H1 (cell line): ENCODE measurements at regions not wholly inside any gene's neighbourhood (a gene's known extent, or its start where the extent isn't known, plus 50 kb on each side); places are given as distances from the start of the nearest gene placed in this dataset.

Experiments
- CBX5 ChIP-seq: fragments of 300-800, 300-1000 bp; sonication (generic); IDR thresholded peaks from 2 replicates; pipeline ENCODE4 v1.7.1; 2016; ENCODE audit warnings: antibody characterized with exemption, low read length, low read depth
- CHD1 ChIP-seq: IDR thresholded peaks from 2 replicates; pipeline ENCODE4 v1.6.1; 2012; ENCODE audit warnings: low read depth, low read length, improper control_type of control experiment
- CTBP2 ChIP-seq: IDR thresholded peaks from 2 replicates; pipeline ENCODE4 v1.7.0; 2011; ENCODE audit warnings: borderline replicate concordance, mild to moderate bottlenecking, moderate library complexity, mixed read lengths, low read length; ENCODE audit not compliant: insufficient read depth, insufficient read length
- KDM4A ChIP-seq: IDR thresholded peaks from one replicate; pipeline ENCODE4 v1.7.1; 2012; ENCODE audit warnings: low read depth, mild to moderate bottlenecking, moderate library complexity, low read length, inconsistent platforms; ENCODE audit not compliant: severe bottlenecking
- NRF1 ChIP-seq: IDR thresholded peaks from 2 replicates; pipeline ENCODE4 v1.6.1; 2011; ENCODE audit warnings: mild to moderate bottlenecking, low read depth, low read length, improper control_type of control experiment
- RFX5 ChIP-seq: IDR thresholded peaks from 2 replicates; pipeline ENCODE4 v1.6.1; 2011; ENCODE audit warnings: low read depth, low read length, improper control_type of control experiment, borderline replicate concordance
- SIN3A ChIP-seq, 2 experiments: IDR thresholded peaks in 1 of 2; conservative IDR thresholded peaks in 1 of 2; 2 replicates each; pipeline ENCODE4 v1.6.1; 2011 to 2012; ENCODE audit warnings: low read length in 2 of 2, improper control_type of control experiment in 1 of 2, low read depth in 1 of 2, mild to moderate bottlenecking in 1 of 2
- SIX5 ChIP-seq: IDR thresholded peaks from 2 replicates; pipeline ENCODE4 v1.6.1; 2011; ENCODE audit warnings: mild to moderate bottlenecking, low read depth, low read length
- SP1 ChIP-seq: IDR thresholded peaks from 2 replicates; pipeline ENCODE4 v1.6.1; 2011; ENCODE audit warnings: low read depth, low read length
- SP4 ChIP-seq: IDR thresholded peaks from 2 replicates; pipeline ENCODE4 v1.6.1; 2012; ENCODE audit warnings: low read length, inconsistent platforms
- TCF12 ChIP-seq: IDR thresholded peaks from 2 replicates; pipeline ENCODE4 v1.6.1; 2011; ENCODE audit warnings: low read depth, mild to moderate bottlenecking, low read length
- TF ChIP-seq, protein P1 (sequence below): IDR thresholded peaks from 2 replicates; pipeline ENCODE4 v1.6.1; 2012; ENCODE audit warnings: inconsistent platforms
- TF ChIP-seq, protein P2 (sequence below): fragments of 300-600 bp; sonication (generic); IDR thresholded peaks from 2 replicates; pipeline ENCODE4 v1.7.1; 2012; ENCODE audit warnings: low read length, moderate library complexity, mild to moderate bottlenecking, inconsistent platforms; ENCODE audit not compliant: insufficient replicate concordance

DNA sequence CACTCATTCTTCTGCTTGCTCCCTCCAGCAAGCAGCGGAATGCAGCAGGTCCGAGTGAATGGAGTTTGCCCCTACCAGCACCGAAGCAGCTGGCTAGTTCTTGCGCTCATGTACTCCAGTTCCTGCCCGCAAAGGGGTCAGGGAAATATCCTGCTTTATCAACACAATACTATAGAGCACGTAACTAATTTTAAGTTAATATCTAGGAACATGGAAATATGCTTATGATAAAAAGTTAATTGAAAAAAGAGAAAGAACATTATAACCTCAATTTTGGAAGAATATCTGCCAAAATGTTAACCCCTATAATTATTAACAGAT, 195.6 kb downstream of the SNCA start (continued):
- TF ChIP-seq, protein P1, sequence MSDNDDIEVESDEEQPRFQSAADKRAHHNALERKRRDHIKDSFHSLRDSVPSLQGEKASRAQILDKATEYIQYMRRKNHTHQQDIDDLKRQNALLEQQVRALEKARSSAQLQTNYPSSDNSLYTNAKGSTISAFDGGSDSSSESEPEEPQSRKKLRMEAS, result no peak
- TF ChIP-seq, protein P2, sequence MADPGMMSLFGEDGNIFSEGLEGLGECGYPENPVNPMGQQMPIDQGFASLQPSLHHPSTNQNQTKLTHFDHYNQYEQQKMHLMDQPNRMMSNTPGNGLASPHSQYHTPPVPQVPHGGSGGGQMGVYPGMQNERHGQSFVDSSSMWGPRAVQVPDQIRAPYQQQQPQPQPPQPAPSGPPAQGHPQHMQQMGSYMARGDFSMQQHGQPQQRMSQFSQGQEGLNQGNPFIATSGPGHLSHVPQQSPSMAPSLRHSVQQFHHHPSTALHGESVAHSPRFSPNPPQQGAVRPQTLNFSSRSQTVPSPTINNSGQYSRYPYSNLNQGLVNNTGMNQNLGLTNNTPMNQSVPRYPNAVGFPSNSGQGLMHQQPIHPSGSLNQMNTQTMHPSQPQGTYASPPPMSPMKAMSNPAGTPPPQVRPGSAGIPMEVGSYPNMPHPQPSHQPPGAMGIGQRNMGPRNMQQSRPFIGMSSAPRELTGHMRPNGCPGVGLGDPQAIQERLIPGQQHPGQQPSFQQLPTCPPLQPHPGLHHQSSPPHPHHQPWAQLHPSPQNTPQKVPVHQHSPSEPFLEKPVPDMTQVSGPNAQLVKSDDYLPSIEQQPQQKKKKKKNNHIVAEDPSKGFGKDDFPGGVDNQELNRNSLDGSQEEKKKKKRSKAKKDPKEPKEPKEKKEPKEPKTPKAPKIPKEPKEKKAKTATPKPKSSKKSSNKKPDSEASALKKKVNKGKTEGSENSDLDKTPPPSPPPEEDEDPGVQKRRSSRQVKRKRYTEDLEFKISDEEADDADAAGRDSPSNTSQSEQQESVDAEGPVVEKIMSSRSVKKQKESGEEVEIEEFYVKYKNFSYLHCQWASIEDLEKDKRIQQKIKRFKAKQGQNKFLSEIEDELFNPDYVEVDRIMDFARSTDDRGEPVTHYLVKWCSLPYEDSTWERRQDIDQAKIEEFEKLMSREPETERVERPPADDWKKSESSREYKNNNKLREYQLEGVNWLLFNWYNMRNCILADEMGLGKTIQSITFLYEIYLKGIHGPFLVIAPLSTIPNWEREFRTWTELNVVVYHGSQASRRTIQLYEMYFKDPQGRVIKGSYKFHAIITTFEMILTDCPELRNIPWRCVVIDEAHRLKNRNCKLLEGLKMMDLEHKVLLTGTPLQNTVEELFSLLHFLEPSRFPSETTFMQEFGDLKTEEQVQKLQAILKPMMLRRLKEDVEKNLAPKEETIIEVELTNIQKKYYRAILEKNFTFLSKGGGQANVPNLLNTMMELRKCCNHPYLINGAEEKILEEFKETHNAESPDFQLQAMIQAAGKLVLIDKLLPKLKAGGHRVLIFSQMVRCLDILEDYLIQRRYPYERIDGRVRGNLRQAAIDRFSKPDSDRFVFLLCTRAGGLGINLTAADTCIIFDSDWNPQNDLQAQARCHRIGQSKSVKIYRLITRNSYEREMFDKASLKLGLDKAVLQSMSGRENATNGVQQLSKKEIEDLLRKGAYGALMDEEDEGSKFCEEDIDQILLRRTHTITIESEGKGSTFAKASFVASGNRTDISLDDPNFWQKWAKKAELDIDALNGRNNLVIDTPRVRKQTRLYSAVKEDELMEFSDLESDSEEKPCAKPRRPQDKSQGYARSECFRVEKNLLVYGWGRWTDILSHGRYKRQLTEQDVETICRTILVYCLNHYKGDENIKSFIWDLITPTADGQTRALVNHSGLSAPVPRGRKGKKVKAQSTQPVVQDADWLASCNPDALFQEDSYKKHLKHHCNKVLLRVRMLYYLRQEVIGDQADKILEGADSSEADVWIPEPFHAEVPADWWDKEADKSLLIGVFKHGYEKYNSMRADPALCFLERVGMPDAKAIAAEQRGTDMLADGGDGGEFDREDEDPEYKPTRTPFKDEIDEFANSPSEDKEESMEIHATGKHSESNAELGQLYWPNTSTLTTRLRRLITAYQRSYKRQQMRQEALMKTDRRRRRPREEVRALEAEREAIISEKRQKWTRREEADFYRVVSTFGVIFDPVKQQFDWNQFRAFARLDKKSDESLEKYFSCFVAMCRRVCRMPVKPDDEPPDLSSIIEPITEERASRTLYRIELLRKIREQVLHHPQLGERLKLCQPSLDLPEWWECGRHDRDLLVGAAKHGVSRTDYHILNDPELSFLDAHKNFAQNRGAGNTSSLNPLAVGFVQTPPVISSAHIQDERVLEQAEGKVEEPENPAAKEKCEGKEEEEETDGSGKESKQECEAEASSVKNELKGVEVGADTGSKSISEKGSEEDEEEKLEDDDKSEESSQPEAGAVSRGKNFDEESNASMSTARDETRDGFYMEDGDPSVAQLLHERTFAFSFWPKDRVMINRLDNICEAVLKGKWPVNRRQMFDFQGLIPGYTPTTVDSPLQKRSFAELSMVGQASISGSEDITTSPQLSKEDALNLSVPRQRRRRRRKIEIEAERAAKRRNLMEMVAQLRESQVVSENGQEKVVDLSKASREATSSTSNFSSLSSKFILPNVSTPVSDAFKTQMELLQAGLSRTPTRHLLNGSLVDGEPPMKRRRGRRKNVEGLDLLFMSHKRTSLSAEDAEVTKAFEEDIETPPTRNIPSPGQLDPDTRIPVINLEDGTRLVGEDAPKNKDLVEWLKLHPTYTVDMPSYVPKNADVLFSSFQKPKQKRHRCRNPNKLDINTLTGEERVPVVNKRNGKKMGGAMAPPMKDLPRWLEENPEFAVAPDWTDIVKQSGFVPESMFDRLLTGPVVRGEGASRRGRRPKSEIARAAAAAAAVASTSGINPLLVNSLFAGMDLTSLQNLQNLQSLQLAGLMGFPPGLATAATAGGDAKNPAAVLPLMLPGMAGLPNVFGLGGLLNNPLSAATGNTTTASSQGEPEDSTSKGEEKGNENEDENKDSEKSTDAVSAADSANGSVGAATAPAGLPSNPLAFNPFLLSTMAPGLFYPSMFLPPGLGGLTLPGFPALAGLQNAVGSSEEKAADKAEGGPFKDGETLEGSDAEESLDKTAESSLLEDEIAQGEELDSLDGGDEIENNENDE, result peak; percentile 20
- TF ChIP-seq CHD1 (no peak), SIN3A (conservative IDR thresholded peaks at IDR 0.05 in 1 of 2, IDR thresholded peaks at IDR 0.05 in 1 of 2; ENCODE audit: low read depth in 1 of 2, low read length in 2 of 2) (no peak), TCF12 (no peak), SP4 (no peak), CTBP2 (no peak), SIX5 (no peak), KDM4A (no peak), NRF1 (no peak), CBX5 (no peak), SP1 (no peak), RFX5 (no peak)
